ENCODE measurements at regions not wholly inside any gene's neighbourhood (a gene's known extent, or its start where the extent isn't known, plus 50 kb on each side); places are given as distances from the start of the nearest gene placed in this dataset.

GRCh38 chr12:88338486-88338885 lies 196.4 kb downstream of the TMTC3 start:
- no peaks in the 10 kb centered on the region for H4K20me1 ChIP-seq (replicated peaks; ENCODE audit: control insufficient read depth, extremely low read depth, insufficient read depth, low read length)
- no peaks in the 10 kb centered on the region for H3K9me3 ChIP-seq (replicated peaks; ENCODE audit: control insufficient read depth, insufficient read depth, low read length)
- H3K27me3 ChIP-seq (ENCODE audit: control insufficient read depth in 2 of 2, insufficient read depth in 2 of 2, low read length in 2 of 2) = no peaks in the 10 kb centered on the region
- no peak overlapping the region for H3K4me3 ChIP-seq (replicated peaks in 1 of 3; ENCODE audit: insufficient read depth in 1 of 3, low read depth in 1 of 3, low read length in 3 of 3)
- H2AFZ ChIP-seq (ENCODE audit: low read depth, low read length) = no peak overlapping the region
- no peaks in the 10 kb centered on the region for H3K36me3 ChIP-seq (ENCODE audit: control insufficient read depth in 2 of 2, extremely low read depth in 1 of 2, insufficient read depth in 2 of 2, low read length in 2 of 2)
- H3K79me2 ChIP-seq (ENCODE audit: control insufficient read depth, insufficient read depth, low read length) = no peaks in the 10 kb centered on the region
- dilution Hi-C loops (cut with MboI; ENCODE audit: extremely low pct_ligation_motif_present, low sequenced_read_pairs) = no loop called here
- CTCF ChIA-PET = no interaction called here
- no peaks in the 10 kb centered on the region for H3K4me1 ChIP-seq (ENCODE audit: control insufficient read depth, extremely low read depth, insufficient read depth, low read length)
- TF ChIP-seq GATA2 (IDR thresholded peaks at IDR 0.05; ENCODE audit: insufficient read depth, insufficient read length, low read depth, low read length) (no peak), FOS (IDR thresholded peaks at IDR 0.05; ENCODE audit: borderline replicate concordance, insufficient read depth, low read length) (no peak), EZH2 (IDR thresholded peaks at IDR 0.05; ENCODE audit: borderline replicate concordance, low read depth, low read length, severe bottlenecking) (no peak), POLR2A (IDR thresholded peaks at IDR 0.05; ENCODE audit: low read depth, low read length) (no peak), MYC (IDR thresholded peaks at IDR 0.05; ENCODE audit: low read depth, low read length) (no peak), JUN (IDR thresholded peaks at IDR 0.05; ENCODE audit: borderline replicate concordance, insufficient read depth, insufficient read length, low read depth) (no peak), CTCF (IDR thresholded peaks at IDR 0.05; ENCODE audit: extremely low read depth in 1 of 2, insufficient read depth in 1 of 2, low read depth in 1 of 2, low read length in 2 of 2) (no peak), POLR2AphosphoS5 (IDR thresholded peaks at IDR 0.05; ENCODE audit: insufficient read depth, low read depth, low read length) (no peak)
- TF ChIP-seq, protein P1, sequence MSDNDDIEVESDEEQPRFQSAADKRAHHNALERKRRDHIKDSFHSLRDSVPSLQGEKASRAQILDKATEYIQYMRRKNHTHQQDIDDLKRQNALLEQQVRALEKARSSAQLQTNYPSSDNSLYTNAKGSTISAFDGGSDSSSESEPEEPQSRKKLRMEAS (IDR thresholded peaks at IDR 0.05; ENCODE audit: insufficient read depth, insufficient read length) = no peak
- H3K4me2 ChIP-seq (ENCODE audit: insufficient read depth, low read length) = no peak overlapping the region
- H3K27ac ChIP-seq (ENCODE audit: insufficient read depth, low read depth, low read length) = no peak overlapping the region
- DNase-seq (ENCODE audit: low read depth, low spot score) (no peak), FAIRE-seq (no peak)
- BruUV-seq (replicated peaks) = no TSS peak
- no peak overlapping the region for H3K9ac ChIP-seq (replicated peaks; ENCODE audit: extremely low read depth, insufficient read depth, low read length)
- POLR2A ChIA-PET = no interaction called here
- intact Hi-C loops (cut with micrococcal nuclease) = no loop called here
- no peaks in the 10 kb centered on the region for H3K9me1 ChIP-seq (replicated peaks; ENCODE audit: control insufficient read depth, extremely low read depth, insufficient read depth, low read length)

All from endothelial cell of umbilical vein (primary cell).